Putamen (tissue), 1 donor: ENCODE measurements at regions not wholly inside any gene's neighbourhood (a gene's known extent, or its start where the extent isn't known, plus 50 kb on each side); places are given as distances from the start of the nearest gene placed in this dataset.

Experiments used
- DNase-seq: peaks from one replicate; pipeline ENCODE4 v3.0.0-alpha.2; 2016; ENCODE audit warnings: low spot score

- no peak for DNase-seq
Measured at GRCh38 chr9:90097237-90097636, 492.4 kb downstream of the GADD45G start.

- no peak for DNase-seq
Measured at GRCh38 chr9:90098408-90098807, 493.6 kb downstream of the GADD45G start.

- DNase-seq = peak; percentile 51
Measured at GRCh38 chr9:90099262-90099963, 494.6 kb downstream of the GADD45G start.

GRCh38 chr9:90100014-90100413 is 495.2 kb downstream of the GADD45G start:
- DNase-seq = no peak

GRCh38 chr9:90102292-90102901 is 497.6 kb downstream of the GADD45G start:
- DNase-seq = peak; percentile 60

- DNase-seq = no peak
Measured at GRCh38 chr9:90103771-90104170, 499.0 kb downstream of the GADD45G start.

- no peak for DNase-seq
Measured at GRCh38 chr9:90105773-90106172, 501.0 kb downstream of the GADD45G start.

- DNase-seq = no peak
Measured at GRCh38 chr9:90107040-90107725, 502.4 kb downstream of the GADD45G start.

- no peak for DNase-seq
Measured at GRCh38 chr9:90107726-90108655, 503.2 kb downstream of the GADD45G start.

GRCh38 chr9:90112788-90113187 is 508.0 kb downstream of the GADD45G start:
- DNase-seq = no peak

GRCh38 chr9:90114641-90115425 is 510.0 kb downstream of the GADD45G start:
- DNase-seq = no peak

- no peak for DNase-seq
Measured at GRCh38 chr9:90121762-90122161, 517.0 kb downstream of the GADD45G start.

- DNase-seq = no peak
Measured at GRCh38 chr9:90124961-90125360, 517.7 kb downstream of the DIRAS2 start.

GRCh38 chr9:90127923-90128322 is 514.7 kb downstream of the DIRAS2 start:
- no peak for DNase-seq

- DNase-seq = no peak
Measured at GRCh38 chr9:90128587-90129190, 513.9 kb downstream of the DIRAS2 start.

- no peak for DNase-seq
Measured at GRCh38 chr9:90129446-90129845, 513.2 kb downstream of the DIRAS2 start.

GRCh38 chr9:90131568-90131967 is 511.1 kb downstream of the DIRAS2 start:
- no peak for DNase-seq

GRCh38 chr9:90132866-90133265 is 509.8 kb downstream of the DIRAS2 start:
- no peak for DNase-seq

- DNase-seq = no peak
Measured at GRCh38 chr9:90137801-90138200, 504.8 kb downstream of the DIRAS2 start.

- no peak for DNase-seq
Measured at GRCh38 chr9:90140131-90140818, 502.3 kb downstream of the DIRAS2 start.
